Activated CD8-positive, alpha-beta T cell treated with anti-CD3 and anti-CD28 coated beads for 36 hours (primary cell): ENCODE measurements at regions not wholly inside any gene's neighbourhood (a gene's known extent, or its start where the extent isn't known, plus 50 kb on each side); places are given as distances from the start of the nearest gene placed in this dataset.

ENCODE experiments used
- ATAC-seq: fragments of 200-7000 bp; cut with Tn5 transposase; one replicate; pipeline ENCODE4 v1.10.0; 2021; ENCODE audit warnings: mild to moderate bottlenecking, moderate library complexity
- CTCF ChIA-PET: fragments of 350-600 bp; sonication (Branson Sonifier 250); formaldehyde crosslinking; loops from one replicate; lab custom pipeline; 2021; ENCODE audit warnings: antibody characterized with exemption; lab: Charles Lee
- POLR2A ChIA-PET: fragments of 350-600 bp; sonication (Branson Sonifier 250); formaldehyde crosslinking; loops from one replicate; lab custom pipeline; 2021; ENCODE audit warnings: antibody characterized with exemption; lab: Charles Lee
- DNase-seq: peaks from one replicate; pipeline ENCODE4 v3.0.0-alpha.2; 2020
- H3K27ac Mint-ChIP-seq: one replicate; pipeline ENCODE4 v1.8.0; 2021; ENCODE audit warnings: mild to moderate bottlenecking, mixed read lengths
- H3K27me3 Mint-ChIP-seq: one replicate; pipeline ENCODE4 v1.8.0; 2021; ENCODE audit warnings: mixed read lengths
- H3K36me3 Mint-ChIP-seq: one replicate; pipeline ENCODE4 v1.8.0; 2021; ENCODE audit warnings: low read depth, mixed read lengths
- H3K4me1 Mint-ChIP-seq: one replicate; pipeline ENCODE4 v1.8.0; 2021; ENCODE audit warnings: low read depth, mixed read lengths
- H3K4me3 Mint-ChIP-seq: one replicate; pipeline ENCODE4 v1.8.0; 2021; ENCODE audit warnings: mild to moderate bottlenecking, moderate library complexity, mixed read lengths
- H3K9me3 Mint-ChIP-seq: one replicate; pipeline ENCODE4 v1.8.0; 2021; ENCODE audit warnings: mixed read lengths
- CTCF ChIP-seq: fragments of 200-600 bp; IDR thresholded peaks from one replicate; pipeline ENCODE4 v1.8.0; 2022; ENCODE audit warnings: antibody characterized with exemption, mild to moderate bottlenecking
- intact Hi-C: fragments of 100-400 bp; cut with micrococcal nuclease; formaldehyde crosslinking; loops from one replicate; pipeline ENCODE4 v1.10.0; 2022

GRCh38 chr5:158368686-158369085 is 509.7 kb upstream of the CLINT1 start:
- TF ChIP-seq CTCF: no peak
- no peak overlapping the region for H3K27ac Mint-ChIP-seq
- peaks cover 1% of the 10 kb centered on the region for H3K27me3 Mint-ChIP-seq

DNA sequence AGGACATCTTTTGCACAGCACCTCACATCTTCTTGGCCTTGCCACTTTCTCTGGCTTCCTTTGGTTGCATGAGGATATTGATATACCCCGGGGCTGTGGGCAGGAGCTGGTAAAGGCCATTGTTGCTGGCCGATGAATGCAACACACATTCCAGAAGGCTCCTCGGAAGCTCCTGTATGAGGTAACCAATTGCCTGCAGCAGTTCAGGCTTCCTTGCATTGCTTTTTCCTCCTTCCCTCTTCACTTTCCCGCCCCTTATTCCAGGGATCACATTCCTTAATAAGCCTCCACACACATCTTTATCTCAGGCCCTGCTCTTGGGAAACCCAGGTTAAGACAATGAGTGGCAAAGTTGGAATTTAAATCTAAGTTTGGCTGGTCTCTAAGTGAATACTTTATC is 505.4 kb upstream of the CLINT1 start:
- Mint-ChIP-seq H3K36me3 (no peaks in the 10 kb centered on the region), H3K27ac (no peak overlapping the region), H3K4me1 (no peaks in the 10 kb centered on the region), H3K4me3 (no peak overlapping the region), H3K9me3 (no peaks in the 10 kb centered on the region), H3K27me3 (no peaks in the 10 kb centered on the region)
- DNase-seq (no peak), ATAC-seq (no peak)
- intact Hi-C loops: no loop called here
- POLR2A ChIA-PET: no interaction called here
- CTCF ChIA-PET: interaction anchor here (1.3 kb wide), 1 partner anchor 10 kb away, joined by 4 read pairs; no protein-coding TSS in a partner anchor
- no peak for TF ChIP-seq CTCF

More at GRCh38 chr5:158368686-158369085, 509.7 kb upstream of the CLINT1 start:
- DNase-seq (no peak), ATAC-seq (no peak)
- POLR2A ChIA-PET: interaction anchor here (0.9 kb wide), 1 partner anchor 8 kb away, joined by 3 read pairs; no protein-coding TSS in a partner anchor
- Mint-ChIP-seq H3K4me3 (no peak overlapping the region), H3K4me1 (no peaks in the 10 kb centered on the region), H3K36me3 (no peaks in the 10 kb centered on the region), H3K9me3 (peaks cover 2% of the 10 kb centered on the region)
- CTCF ChIA-PET: no interaction called here
- intact Hi-C loops: no loop called here

GRCh38 chr5:158354958-158355357 is 496.0 kb upstream of the CLINT1 start:
- CTCF ChIA-PET: no interaction called here
- H3K27me3 Mint-ChIP-seq: no peaks in the 10 kb centered on the region
- peak; percentile 74 for ATAC-seq
- DNase-seq: no peak
- POLR2A ChIA-PET: no interaction called here
- peaks cover 11% of the 10 kb centered on the region for H3K4me1 Mint-ChIP-seq
- H3K9me3 Mint-ChIP-seq: peaks cover 3% of the 10 kb centered on the region
- TF ChIP-seq CTCF: no peak
- H3K36me3 Mint-ChIP-seq: no peaks in the 10 kb centered on the region
- intact Hi-C loops: no loop called here
- H3K4me3 Mint-ChIP-seq: no peak overlapping the region
- no peak overlapping the region for H3K27ac Mint-ChIP-seq

DNA sequence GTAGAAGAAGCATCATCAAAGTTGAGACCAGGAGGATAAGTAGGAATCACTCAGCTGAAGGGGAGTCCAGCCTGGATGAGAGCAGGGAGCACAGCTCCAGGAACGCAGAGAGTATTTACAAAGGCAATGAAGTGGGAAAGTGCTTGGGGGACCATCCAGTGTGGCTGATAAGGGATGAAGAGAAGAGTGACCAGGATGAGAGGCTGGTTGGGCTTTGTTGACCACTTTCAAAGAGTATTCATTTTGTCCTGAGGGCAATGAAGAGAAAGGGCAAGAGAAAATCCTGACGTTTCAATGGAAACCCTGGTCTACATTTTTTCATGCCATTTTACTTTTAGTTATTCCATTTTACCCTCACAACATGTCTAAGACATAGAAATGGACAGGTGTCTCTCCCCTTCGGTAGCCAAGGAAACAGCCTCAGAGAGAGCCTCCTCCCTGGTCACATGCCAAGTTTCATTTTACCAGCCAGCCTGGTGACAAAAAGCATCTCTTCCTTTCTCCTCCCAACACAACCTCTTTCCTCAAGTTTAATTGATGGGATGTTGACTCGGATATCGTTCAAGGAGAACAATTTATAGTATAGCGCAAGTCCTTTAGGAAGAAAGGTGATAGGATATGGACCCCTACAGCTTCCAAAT is 492.7 kb upstream of the CLINT1 start:
- DNase-seq (no peak), ATAC-seq (no peak)
- no peaks in the 10 kb centered on the region for H3K27me3 Mint-ChIP-seq
- no peak overlapping the region for H3K4me3 Mint-ChIP-seq
- intact Hi-C loops: no loop called here
- no peaks in the 10 kb centered on the region for H3K36me3 Mint-ChIP-seq
- no peak for TF ChIP-seq CTCF
- POLR2A ChIA-PET: no interaction called here
- no peak overlapping the region for H3K27ac Mint-ChIP-seq
- CTCF ChIA-PET: no interaction called here
- peaks cover 11% of the 10 kb centered on the region for H3K4me1 Mint-ChIP-seq
- H3K9me3 Mint-ChIP-seq: peaks cover 3% of the 10 kb centered on the region

GRCh38 chr5:158349987-158350386 is 491.0 kb upstream of the CLINT1 start:
- CTCF ChIA-PET: no interaction called here
- TF ChIP-seq CTCF: no peak
- POLR2A ChIA-PET: no interaction called here
- H3K4me3 Mint-ChIP-seq: no peak overlapping the region
- peaks cover 4% of the 10 kb centered on the region for H3K4me1 Mint-ChIP-seq
- ATAC-seq (no peak), DNase-seq (no peak)
- H3K27ac Mint-ChIP-seq: no peak overlapping the region
- no peaks in the 10 kb centered on the region for H3K27me3 Mint-ChIP-seq
- H3K36me3 Mint-ChIP-seq: no peaks in the 10 kb centered on the region
- intact Hi-C loops: no loop called here
- peaks cover 5% of the 10 kb centered on the region for H3K9me3 Mint-ChIP-seq
